LNCaP clone FGC (cell line): ENCODE measurements at regions not wholly inside any gene's neighbourhood (a gene's known extent, or its start where the extent isn't known, plus 50 kb on each side); places are given as distances from the start of the nearest gene placed in this dataset.

ENCODE experiments used
- DNase-seq: peaks from one replicate; pipeline ENCODE4 v3.0.0-alpha.2; 2011; ENCODE audit warnings: low read depth
- H3K4me3 ChIP-seq: 2 replicates; pipeline ENCODE4 v1.5.1; 2011; ENCODE audit warnings: mild to moderate bottlenecking, low read depth, low read length, control low read depth
- TF ChIP-seq, protein P1 (sequence below): IDR thresholded peaks from 2 replicates; pipeline ENCODE4 v1.5.1; 2012; ENCODE audit warnings: mild to moderate bottlenecking; ENCODE audit not compliant: control insufficient read depth, insufficient read depth; ENCODE audit errors: extremely low read depth

DNA sequence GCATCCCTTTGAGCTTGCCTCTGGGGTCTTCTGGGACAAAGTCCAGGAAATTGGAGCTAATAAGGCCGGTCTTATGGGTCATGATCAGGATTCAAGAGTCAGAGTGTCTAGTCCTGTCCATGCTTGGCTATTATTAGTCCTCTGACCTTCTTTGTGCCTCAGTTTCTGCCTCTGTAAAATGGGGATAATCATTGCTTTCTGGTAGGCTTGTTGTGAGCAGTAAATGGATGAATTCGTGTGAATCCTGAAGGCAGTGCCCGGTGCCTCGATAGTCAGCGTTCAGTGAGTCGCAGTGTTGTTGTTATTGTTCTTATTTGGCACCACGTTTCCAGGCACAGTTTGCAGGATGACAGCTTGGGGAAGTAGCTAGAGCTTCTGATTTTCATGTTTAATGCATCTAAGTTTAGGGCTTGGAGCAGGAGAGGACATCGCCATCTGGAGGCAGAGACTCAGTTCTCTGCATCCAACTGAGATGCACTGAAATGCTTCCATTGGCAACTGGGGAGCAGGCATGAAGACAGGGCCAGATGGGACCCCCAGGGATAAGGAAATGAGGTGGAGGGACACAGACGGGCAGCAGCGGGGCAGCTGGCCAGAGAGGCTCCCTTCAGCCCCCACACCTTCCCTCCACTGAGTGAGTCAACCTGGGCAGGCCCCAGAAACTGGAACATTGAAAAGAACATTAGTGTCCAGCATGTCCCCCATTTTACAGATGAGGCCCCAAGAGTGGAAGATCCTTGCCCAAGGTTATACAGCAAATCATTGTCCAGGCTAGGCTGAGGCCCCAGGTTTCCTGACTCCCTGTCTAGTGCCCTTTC is 160.3 kb downstream of the PTPRU start:
- TF ChIP-seq, protein P1, sequence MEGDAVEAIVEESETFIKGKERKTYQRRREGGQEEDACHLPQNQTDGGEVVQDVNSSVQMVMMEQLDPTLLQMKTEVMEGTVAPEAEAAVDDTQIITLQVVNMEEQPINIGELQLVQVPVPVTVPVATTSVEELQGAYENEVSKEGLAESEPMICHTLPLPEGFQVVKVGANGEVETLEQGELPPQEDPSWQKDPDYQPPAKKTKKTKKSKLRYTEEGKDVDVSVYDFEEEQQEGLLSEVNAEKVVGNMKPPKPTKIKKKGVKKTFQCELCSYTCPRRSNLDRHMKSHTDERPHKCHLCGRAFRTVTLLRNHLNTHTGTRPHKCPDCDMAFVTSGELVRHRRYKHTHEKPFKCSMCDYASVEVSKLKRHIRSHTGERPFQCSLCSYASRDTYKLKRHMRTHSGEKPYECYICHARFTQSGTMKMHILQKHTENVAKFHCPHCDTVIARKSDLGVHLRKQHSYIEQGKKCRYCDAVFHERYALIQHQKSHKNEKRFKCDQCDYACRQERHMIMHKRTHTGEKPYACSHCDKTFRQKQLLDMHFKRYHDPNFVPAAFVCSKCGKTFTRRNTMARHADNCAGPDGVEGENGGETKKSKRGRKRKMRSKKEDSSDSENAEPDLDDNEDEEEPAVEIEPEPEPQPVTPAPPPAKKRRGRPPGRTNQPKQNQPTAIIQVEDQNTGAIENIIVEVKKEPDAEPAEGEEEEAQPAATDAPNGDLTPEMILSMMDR = 0 out of 2 replicates have a peak, but pooled peaks have one; percentile 5
- no peak for DNase-seq
- H3K4me3 ChIP-seq = no peak overlapping the region

DNA sequence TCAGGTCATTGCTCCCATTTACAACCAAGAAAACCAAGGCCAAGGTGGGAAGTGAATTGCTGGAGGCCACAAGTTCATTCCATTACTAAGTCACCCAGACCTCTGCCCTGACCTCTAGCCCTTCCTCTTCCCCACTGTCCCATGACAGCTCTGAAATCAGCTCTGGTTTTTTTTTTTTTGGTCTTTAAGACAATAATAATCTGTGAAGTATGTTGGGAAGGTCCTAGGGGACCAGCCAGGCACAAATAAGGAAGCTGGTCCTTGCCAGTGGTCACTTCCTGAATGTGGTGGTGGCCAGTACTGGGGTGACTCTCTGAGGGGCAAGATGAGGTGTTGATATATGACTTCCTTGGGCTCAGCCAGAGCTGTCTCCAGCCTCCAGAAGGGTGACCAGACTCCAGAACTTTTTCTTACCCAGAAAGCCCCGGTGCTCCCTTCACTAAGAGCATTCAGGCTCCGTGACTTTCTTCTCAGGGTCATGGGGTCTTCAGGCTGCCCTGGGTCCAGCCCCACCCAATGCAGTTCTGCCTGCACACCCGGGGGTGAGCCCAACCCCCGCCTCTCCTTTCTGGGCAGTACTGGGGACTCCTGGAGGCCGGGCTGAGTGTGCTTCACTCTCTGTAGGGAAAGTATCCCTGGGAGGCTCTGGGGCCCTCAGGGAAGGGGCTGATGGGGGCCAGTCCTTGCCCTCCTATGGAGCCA is 159.6 kb downstream of the PTPRU start:
- TF ChIP-seq, protein P1 = no peak

DNA sequence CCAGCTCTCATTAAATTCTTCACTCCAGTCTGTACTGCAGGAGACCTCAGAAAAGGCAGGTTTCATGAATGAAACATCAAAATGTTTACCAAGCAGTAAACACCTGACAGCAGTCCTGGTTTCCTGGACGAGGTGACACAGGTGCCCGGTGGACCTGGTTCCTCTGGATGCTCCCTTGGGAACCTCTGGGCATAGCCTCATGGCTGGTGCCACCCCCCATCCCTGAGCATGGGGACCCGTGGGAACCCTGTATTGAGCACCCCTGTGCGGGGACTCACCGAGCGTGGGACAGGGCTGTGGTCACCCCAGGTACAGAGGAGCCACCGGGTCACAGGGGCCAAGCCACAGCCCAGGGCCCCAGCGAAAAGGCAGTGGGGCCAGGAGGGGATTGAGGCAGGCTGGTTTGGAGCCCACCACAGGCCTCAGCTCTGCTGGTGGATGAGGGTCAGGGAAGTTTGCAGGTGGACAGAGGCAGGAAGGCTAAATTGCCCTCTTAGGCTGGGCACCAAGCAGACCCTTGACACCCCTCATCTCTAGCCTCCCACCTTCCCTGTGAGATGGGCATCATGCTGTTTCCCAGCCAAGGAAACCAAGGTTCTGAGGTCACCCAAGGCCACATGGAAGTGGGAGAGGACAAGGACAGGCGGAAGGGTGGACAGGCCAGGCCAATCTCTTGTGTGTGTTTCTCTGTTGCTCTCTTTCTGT is 158.4 kb downstream of the PTPRU start:
- TF ChIP-seq, protein P1 = no peak
- DNase-seq = no peak
- H3K4me3 ChIP-seq = no peak overlapping the region

More for the DNA sequence above, 159.6 kb downstream of the PTPRU start:
- no peak overlapping the region for H3K4me3 ChIP-seq
- no peak for DNase-seq

DNA sequence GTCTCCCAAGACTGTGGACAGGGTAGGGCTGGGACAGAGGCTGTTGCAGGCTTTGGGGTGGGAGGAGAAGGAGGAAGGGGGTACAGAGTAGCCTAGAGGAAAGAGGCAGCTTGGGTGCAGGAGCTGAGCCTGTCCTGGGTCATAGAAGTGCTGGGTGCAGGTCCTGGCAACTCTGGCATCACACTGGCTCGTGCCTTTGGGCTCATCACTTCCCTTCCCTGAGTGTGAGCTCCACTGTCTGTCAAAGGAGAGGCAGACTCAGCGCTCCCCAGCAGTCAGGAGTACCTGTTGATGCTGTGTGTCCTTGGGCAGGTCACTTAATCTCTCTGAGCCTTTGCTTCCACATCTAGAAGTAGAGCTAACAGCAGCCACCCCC is 157.1 kb downstream of the PTPRU start:
- TF ChIP-seq, protein P1 = no peak
- no peak overlapping the region for H3K4me3 ChIP-seq
- no peak for DNase-seq

DNA sequence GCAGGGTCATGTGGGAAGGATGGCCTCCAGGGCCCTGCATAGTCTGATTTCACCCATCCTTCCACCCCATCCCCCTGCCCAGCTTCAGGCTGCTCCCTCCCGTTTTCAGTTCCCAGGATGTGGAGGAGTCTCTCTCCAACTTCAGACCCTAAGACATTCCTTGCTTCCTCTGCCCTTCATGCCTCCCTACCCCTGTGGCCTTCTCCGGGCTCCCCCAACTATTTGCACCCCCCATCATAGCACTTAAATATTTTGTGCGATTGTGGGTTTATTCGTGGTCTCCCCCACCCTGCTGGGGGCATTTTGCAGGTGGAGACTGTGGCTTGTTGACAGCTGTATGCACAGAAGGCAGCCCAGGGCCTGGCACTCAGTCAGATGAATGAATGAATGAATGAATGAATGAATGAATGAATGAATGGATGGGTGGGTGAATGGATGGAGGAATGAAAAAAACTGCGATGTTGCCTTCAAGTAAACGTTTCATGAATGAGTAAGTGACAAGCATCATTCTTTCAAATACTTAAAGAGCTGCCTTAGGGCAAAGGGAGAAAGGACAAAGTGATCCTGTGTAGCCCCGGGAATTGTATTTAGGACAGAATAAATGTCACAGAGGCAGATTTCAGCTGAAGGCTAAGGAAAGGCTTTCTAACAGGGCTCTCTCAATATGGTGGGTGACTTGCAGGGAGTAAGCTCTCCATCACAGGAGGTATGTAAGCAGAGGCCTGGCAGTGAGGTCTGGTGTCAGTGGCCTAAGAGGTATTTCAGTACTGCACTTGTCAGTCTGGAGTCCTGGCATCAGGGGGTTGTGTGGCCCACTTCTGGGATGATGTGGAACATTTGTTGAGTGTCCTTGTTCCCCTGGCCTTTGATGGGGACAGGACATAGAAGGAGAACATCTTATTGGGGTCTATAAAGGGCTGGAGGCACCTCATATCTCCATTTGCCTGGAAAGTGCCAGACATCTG is 156.4 kb downstream of the PTPRU start:
- DNase-seq = no peak
- TF ChIP-seq, protein P1 = no peak
- no peak overlapping the region for H3K4me3 ChIP-seq

DNA sequence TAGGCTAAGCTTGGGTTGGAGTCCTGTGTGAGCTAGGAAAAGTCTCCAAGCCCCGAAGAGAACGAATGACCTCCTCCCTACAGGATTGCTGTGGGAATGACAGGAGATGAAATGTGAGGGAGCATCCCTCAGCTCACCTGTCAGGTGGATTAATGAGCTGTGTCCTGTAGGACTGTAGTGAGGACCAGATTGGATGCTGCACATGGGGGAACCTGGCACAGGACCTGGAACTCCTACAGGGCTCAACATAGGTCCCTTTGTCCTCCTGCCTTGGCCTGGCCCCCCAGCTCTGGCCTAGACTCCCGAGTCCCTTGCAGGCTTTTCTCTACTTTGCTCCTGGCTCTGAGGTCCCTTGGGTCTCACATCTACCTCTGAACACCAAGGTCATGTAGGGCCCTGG is 155.7 kb downstream of the PTPRU start:
- TF ChIP-seq, protein P1 = no peak
- no peak overlapping the region for H3K4me3 ChIP-seq
- DNase-seq = no peak
